ENCODE measurements at regions not wholly inside any gene's neighbourhood (a gene's known extent, or its start where the extent isn't known, plus 50 kb on each side); places are given as distances from the start of the nearest gene placed in this dataset.

GRCh38 chr3:99562990-99563607 lies 75.3 kb upstream of the COL8A1 start:
- TF ChIP-seq CTCF (IDR thresholded peaks at IDR 0.05) (no peak), POLR2A (IDR thresholded peaks at IDR 0.05) (no peak)

All from Peyer's patch (tissue), 4 donors.